ENCODE measurements at regions not wholly inside any gene's neighbourhood (a gene's known extent, or its start where the extent isn't known, plus 50 kb on each side); places are given as distances from the start of the nearest gene placed in this dataset.
"Not testable (repeated sequence)": the region's sequence is repeated elsewhere in the genome, so short reads cannot be mapped to it uniquely, and the experiment has no call there.

GRCh38 chr13:84745051-84745551 is 862.8 kb upstream of the SLITRK1 start:
- no peak for DNase-seq (ENCODE audit: low read depth)

- DNase-seq (ENCODE audit: low read depth), result no peak
Observed at GRCh38 chr13:84744203-84744602, 861.9 kb upstream of the SLITRK1 start.

GRCh38 chr13:84741253-84741652 is 859.0 kb upstream of the SLITRK1 start:
- DNase-seq (ENCODE audit: low read depth), result no peak

- DNase-seq (ENCODE audit: low read depth), result no peak
Observed at GRCh38 chr13:84739021-84739420, 856.7 kb upstream of the SLITRK1 start.

GRCh38 chr13:84737661-84738060 is 855.4 kb upstream of the SLITRK1 start:
- DNase-seq (ENCODE audit: low read depth), result no peak

GRCh38 chr13:84730376-84730775 is 848.1 kb upstream of the SLITRK1 start:
- DNase-seq (ENCODE audit: low read depth), result no peak

GRCh38 chr13:84705982-84706710 is 823.9 kb upstream of the SLITRK1 start:
- DNase-seq (ENCODE audit: low read depth), result no peak

- no peak for DNase-seq (ENCODE audit: low read depth)
Observed at GRCh38 chr13:84702174-84702573, 819.9 kb upstream of the SLITRK1 start.

GRCh38 chr13:84697591-84697990 is 815.3 kb upstream of the SLITRK1 start:
- DNase-seq (ENCODE audit: low read depth), result not testable (repeated sequence)

- DNase-seq (ENCODE audit: low read depth), result no peak
Observed at GRCh38 chr13:84686973-84687372, 804.7 kb upstream of the SLITRK1 start.

GRCh38 chr13:84686458-84686857 is 804.2 kb upstream of the SLITRK1 start:
- no peak for DNase-seq (ENCODE audit: low read depth)

GRCh38 chr13:84684804-84685203 is 802.5 kb upstream of the SLITRK1 start:
- no peak for DNase-seq (ENCODE audit: low read depth)

GRCh38 chr13:84684048-84684662 is 801.9 kb upstream of the SLITRK1 start:
- no peak for DNase-seq (ENCODE audit: low read depth)

GRCh38 chr13:84683448-84683847 is 801.2 kb upstream of the SLITRK1 start:
- no peak for DNase-seq (ENCODE audit: low read depth)

GRCh38 chr13:84677836-84678235 is 795.6 kb upstream of the SLITRK1 start:
- no peak for DNase-seq (ENCODE audit: low read depth)

GRCh38 chr13:84672616-84673015 is 790.3 kb upstream of the SLITRK1 start:
- DNase-seq (ENCODE audit: low read depth), result no peak

GRCh38 chr13:84670245-84670644 is 788.0 kb upstream of the SLITRK1 start:
- DNase-seq (ENCODE audit: low read depth), result no peak

- DNase-seq (ENCODE audit: low read depth), result no peak
Observed at GRCh38 chr13:84668637-84669036, 786.4 kb upstream of the SLITRK1 start.

- no peak for DNase-seq (ENCODE audit: low read depth)
Observed at GRCh38 chr13:84662491-84662890, 780.2 kb upstream of the SLITRK1 start.

GRCh38 chr13:84661718-84662117 is 779.4 kb upstream of the SLITRK1 start:
- no peak for DNase-seq (ENCODE audit: low read depth)

GRCh38 chr13:84659359-84659661 is 777.0 kb upstream of the SLITRK1 start:
- DNase-seq (ENCODE audit: low read depth), result no peak

GRCh38 chr13:84658491-84659358 is 776.5 kb upstream of the SLITRK1 start:
- no peak for DNase-seq (ENCODE audit: low read depth)

- no peak for DNase-seq (ENCODE audit: low read depth)
Observed at GRCh38 chr13:84655677-84656076, 773.4 kb upstream of the SLITRK1 start.
